COR-L47 (cell line): ENCODE measurements at regions not wholly inside any gene's neighbourhood (a gene's known extent, or its start where the extent isn't known, plus 50 kb on each side); places are given as distances from the start of the nearest gene placed in this dataset.

Experiments
- DNase-seq: peaks from one replicate; lab custom pipeline; 2025; lab: John Stamatoyannopoulos, UW

GRCh38 chr5:30932273-30933017 is 261.0 kb upstream of the CDH6 start:
- no peak for DNase-seq

DNA sequence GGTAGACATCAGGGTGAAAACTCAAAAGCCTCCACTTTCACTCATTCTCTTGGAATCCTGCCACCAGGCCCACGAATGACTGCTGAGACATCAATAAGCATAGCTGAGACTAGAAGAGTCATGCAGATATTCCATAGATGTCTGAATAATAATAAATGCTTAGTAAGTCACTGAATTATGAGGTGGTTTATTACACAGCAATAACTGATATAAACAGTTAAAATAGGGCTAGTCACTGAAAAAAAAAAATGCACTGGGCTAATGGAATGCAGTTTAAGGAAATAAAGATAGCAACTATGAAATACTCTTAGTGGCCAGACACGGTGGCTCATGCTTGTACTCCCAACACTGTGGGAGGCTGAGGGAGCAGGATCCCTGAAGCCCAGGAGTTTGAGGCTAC is 262.8 kb upstream of the CDH6 start:
- no peak for DNase-seq

DNA sequence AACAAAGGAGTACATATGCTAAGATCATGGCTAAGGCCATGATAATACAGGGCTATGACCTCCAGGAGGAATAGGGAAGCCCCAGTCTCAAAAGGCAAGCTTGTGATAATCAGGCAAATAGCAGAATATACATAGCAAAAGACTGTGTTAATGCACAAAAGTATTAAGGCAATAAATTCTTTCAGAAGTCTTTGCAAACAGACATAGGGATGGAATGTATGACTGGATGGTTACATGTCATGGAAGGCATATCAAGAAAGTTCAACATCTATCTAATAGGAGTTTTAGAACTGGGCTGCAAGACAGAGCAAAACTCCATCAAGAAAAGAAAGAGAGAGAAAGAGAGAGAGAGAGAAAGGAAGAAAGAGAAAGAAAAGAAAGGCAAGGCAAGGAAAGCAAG is 264.5 kb upstream of the CDH6 start:
- DNase-seq, result no peak

DNA sequence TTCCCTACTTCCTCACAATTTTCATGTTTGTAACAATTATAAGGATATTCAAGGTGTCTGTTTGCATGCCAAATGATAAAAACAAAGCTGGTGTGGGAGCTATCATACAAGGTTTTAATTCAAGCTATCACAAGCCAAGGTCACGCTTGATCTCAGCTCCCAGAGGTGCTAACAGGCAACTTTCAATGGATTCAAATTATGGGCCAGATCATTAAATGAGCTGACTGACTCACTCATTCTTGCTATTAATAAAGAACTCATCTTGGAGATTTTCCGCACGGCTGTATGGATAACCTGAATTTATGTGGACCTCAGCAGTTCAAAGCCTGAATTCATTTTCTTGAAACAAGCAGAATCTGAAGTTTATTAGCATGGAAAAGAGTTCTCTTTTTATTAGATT is 267.3 kb upstream of the CDH6 start:
- no peak for DNase-seq

DNA sequence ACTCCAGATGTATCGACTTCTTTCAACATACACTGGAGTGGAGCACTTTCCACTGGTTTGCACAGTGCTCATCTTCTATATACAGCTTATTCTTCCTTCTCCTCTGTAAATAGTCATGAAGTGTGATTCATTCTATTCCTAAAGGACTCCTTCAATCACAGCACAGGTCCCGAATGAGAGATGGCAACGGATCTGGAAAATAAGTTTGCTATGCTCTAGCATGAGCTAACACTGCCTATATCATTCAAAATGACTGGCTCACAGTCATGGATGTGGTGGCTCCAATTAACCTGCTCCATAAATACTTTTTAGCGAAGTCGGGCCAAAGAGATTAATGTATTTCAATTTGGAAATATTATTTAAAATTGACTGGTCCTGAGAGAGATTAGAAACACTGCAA is 272.1 kb upstream of the CDH6 start:
- DNase-seq, result no peak

GRCh38 chr5:30918171-30918570 is 275.3 kb upstream of the CDH6 start:
- no peak for DNase-seq

GRCh38 chr5:30908356-30908755 is 285.1 kb upstream of the CDH6 start:
- no peak for DNase-seq

GRCh38 chr5:30900367-30900766 is 293.1 kb upstream of the CDH6 start:
- no peak for DNase-seq

DNA sequence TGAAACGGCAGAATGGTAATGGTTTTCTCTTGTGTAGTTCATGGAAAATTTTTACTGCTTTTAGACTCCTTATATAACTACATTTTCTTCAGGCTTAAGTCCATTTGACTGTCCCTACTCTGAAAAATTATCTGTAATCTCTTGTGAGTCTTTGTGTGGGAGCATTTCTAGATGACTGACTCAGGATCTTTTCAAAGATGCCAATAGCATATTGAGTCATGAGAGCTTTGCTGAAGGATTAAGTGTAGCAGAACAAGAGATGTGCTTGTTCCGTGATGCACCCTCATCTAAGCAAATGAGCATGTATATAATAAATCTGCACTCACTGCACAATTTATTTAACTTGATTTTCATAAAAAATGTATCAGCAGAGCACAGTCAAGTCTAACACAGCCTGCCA is 298.7 kb upstream of the CDH6 start:
- DNase-seq, result no peak

- DNase-seq, result peak; percentile 11
Observed at GRCh38 chr5:30891660-30892059, 301.8 kb upstream of the CDH6 start.

DNA sequence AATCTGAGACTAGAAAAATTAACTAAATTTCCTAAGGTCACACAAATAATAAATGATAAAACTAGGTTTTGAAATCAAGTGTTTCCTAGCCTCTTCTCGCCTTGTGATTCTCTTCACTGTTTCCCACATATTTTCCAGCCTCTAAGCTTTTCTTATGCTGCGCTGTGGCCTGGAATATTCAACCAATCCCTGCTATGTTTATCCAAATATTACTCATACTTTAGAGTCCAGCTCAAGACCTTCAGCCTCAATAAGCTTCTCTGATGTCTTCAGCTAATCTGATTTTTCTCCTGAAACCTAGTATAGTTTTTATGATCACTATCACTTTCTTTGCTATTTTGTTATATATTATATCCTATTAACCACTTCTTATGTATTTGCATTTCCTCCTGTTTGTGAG is 303.1 kb upstream of the CDH6 start:
- no peak for DNase-seq

GRCh38 chr5:30880514-30880913 is 313.0 kb upstream of the CDH6 start:
- DNase-seq, result no peak

GRCh38 chr5:30879887-30880286 is 313.6 kb upstream of the CDH6 start:
- no peak for DNase-seq

DNA sequence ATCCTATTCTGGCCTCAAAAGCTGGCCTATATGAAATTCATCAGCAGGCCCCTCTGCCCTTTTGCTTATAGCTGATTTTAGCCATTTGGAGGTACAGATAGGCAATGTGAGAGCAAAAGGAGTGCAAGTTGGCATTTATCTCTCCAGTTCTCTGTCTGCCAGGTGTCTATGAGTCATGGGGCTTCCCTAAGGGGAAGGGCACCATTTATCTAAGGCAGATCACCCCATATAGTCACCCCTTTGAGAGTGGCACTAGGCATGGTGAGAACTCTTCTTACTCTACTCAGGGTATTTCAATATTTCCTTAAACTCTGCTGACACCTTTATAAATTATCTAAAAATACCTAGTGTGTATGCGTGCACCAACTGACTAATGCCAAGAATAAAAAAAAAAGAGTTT is 314.7 kb upstream of the CDH6 start:
- no peak for DNase-seq

GRCh38 chr5:30878296-30878695 is 315.2 kb upstream of the CDH6 start:
- DNase-seq, result no peak

DNA sequence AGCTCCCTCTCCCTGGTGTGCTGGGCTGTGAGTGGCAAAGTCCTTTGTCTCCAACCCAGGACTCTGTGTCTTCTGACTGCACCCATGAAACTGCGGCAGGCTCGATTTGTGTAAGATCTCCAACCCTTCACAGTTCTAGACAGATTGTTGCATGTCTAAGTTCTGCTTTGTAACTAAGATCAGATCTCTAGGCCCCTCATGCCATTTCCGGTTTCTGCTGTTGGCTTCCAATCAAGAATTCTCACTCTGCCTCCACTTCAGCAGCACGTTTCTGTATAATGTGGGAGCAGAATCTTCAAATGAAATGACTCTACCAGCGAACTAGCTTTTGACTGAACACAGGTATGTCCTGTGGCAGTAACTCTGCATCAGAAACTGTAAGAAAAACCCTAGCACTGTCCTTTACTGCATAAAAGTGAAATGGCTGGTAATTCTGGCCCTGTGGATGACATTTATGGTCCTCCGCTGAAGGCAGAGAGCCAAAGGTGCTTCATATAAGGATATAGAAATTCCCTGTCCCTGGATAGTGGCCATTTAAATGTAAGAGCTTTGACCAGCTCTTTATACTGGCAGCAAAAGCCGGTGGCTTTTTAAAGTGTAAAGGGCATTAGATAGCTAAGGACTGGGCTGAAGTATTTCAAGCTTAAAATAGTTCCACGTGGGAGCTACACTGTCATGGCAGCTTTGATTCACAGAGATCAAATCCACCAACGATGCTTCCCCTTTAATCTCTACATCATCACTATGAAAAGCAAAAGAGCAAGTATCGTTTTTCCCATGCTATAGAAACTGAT is 319.0 kb upstream of the CDH6 start:
- no peak for DNase-seq

- no peak for DNase-seq
Observed at GRCh38 chr5:30871196-30871595, 322.3 kb upstream of the CDH6 start.

- DNase-seq, result peak; percentile 34
Observed at GRCh38 chr5:30867711-30868110, 325.8 kb upstream of the CDH6 start.

DNA sequence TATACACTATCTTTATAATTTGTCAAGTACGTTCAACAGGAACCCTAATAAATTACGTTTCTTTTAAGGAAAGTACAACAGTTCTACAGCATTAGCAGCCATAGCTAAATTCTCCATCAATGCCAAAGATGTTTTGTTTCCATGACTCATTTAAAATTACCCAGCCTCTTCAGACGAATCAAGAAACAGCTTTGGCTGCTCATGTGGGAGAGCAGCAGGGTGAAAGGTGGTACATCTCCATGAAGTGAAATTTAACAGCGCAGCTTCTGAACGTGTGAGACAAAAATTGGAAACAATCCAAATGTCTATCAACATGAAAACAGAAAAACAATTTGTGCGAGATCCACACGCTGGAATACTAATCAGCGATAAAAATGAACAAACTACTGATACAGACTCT is 327.3 kb upstream of the CDH6 start:
- DNase-seq, result no peak

GRCh38 chr5:30856242-30856641 is 337.2 kb upstream of the CDH6 start:
- DNase-seq, result no peak

DNA sequence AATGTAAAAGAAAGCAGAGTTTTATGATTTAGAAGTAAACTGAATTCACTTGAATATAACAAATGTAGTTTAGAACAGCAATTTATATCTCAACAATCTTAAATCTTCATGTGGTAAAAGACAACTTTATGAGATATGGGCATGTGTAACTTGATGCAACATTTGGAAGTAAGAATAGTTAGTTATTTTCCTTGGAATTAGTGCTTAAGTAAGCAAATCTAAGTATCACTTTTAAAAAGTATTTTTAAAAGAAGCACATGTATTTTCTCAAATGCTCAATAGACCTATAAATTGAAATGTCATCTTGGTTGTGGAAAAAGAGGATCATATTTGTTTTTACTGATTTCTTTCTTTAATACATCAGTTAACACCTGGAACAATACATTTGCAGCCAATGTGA is 340.3 kb upstream of the CDH6 start:
- DNase-seq, result no peak

GRCh38 chr5:30850866-30851265 is 342.6 kb upstream of the CDH6 start:
- no peak for DNase-seq

- no peak for DNase-seq
Observed at GRCh38 chr5:30849931-30850710, 343.4 kb upstream of the CDH6 start.
